HEK293 (cell line): ENCODE measurements at regions not wholly inside any gene's neighbourhood (a gene's known extent, or its start where the extent isn't known, plus 50 kb on each side); places are given as distances from the start of the nearest gene placed in this dataset.

Experiments used
- CTCF ChIA-PET: fragments of 350-600 bp; formaldehyde crosslinking; extraction: SDS; loops from one replicate; lab custom pipeline; 2021; ENCODE audit warnings: antibody characterized with exemption; lab: Yijun Ruan, JAX
- POLR2A ChIA-PET: fragments of 300-600 bp; formaldehyde crosslinking; extraction: SDS; loops from one replicate; lab custom pipeline; 2020; ENCODE audit warnings: antibody characterized with exemption, inconsistent platforms; lab: Yijun Ruan, JAX
- H3K27ac ChIP-seq: fragments of 200-500 bp; sonication (Bioruptor generic); 2 replicates; pipeline ENCODE4 v1.5.1; 2014; ENCODE audit warnings: low read depth, low read length, control low read depth, inconsistent platforms; ENCODE audit errors: extremely low read depth
- H3K36me3 ChIP-seq, 2 experiments: fragments of 200-500 bp in 1 of 2; sonication (Bioruptor generic) in 1 of 2; 1 replicate in 1 of 2; 2 replicates in 1 of 2; pipeline ENCODE4 v1.5.1; 2014 to 2017; ENCODE audit warnings: inconsistent platforms in 2 of 2, low read length in 2 of 2; ENCODE audit not compliant: control insufficient read depth in 2 of 2, insufficient read depth in 1 of 2
- H3K4me1 ChIP-seq: fragments of 200-500 bp; sonication (Bioruptor generic); 2 replicates; pipeline ENCODE4 v1.5.1; 2014; ENCODE audit warnings: mild to moderate bottlenecking, low read length, inconsistent platforms; ENCODE audit not compliant: control insufficient read depth, insufficient read depth
- H3K4me3 ChIP-seq: 2 replicates; pipeline ENCODE4 v1.5.1; 2011; ENCODE audit warnings: low read depth, mild to moderate bottlenecking, control low read depth, low read length, moderate library complexity
- H3K9me3 ChIP-seq: fragments of 200-500 bp; sonication (Bioruptor generic); 2 replicates; pipeline ENCODE4 v1.5.1; 2014; ENCODE audit warnings: low read depth, low read length, inconsistent platforms; ENCODE audit not compliant: control insufficient read depth, insufficient read depth
- GFI1B ChIP-seq: fragments of 450-650 bp; formaldehyde crosslinking; IDR thresholded peaks from 2 replicates; pipeline ENCODE4 v1.5.1; 2016; ENCODE audit warnings: missing biosample characterization, missing genetic modification characterization
- GLI2 ChIP-seq: fragments of 450-650 bp; formaldehyde crosslinking; IDR thresholded peaks from 2 replicates; pipeline ENCODE4; 2017; ENCODE audit warnings: missing biosample characterization, missing genetic modification characterization, low read depth, borderline replicate concordance
- IKZF3 ChIP-seq: fragments of 450-650 bp; IDR thresholded peaks from 2 replicates; pipeline ENCODE4 v1.5.0; 2018; ENCODE audit warnings: missing biosample characterization, mild to moderate bottlenecking, missing genetic modification characterization, moderate library complexity
- KLF7 ChIP-seq: fragments of 450-650 bp; formaldehyde crosslinking; IDR thresholded peaks from 2 replicates; pipeline ENCODE4 v1.5.1; 2016; ENCODE audit warnings: missing biosample characterization, missing genetic modification characterization, borderline replicate concordance
- KLF9 ChIP-seq: fragments of 450-650 bp; formaldehyde crosslinking; IDR thresholded peaks from 2 replicates; pipeline ENCODE4 v1.5.1; 2016; ENCODE audit warnings: missing biosample characterization, missing genetic modification characterization, low read depth
- OSR2 ChIP-seq: fragments of 450-650 bp; formaldehyde crosslinking; IDR thresholded peaks from 2 replicates; pipeline ENCODE4 v1.5.1; 2016; ENCODE audit warnings: missing biosample characterization, missing genetic modification characterization
- PATZ1 ChIP-seq: fragments of 450-650 bp; formaldehyde crosslinking; IDR thresholded peaks from 2 replicates; pipeline ENCODE4 v1.5.1; 2016; ENCODE audit warnings: missing biosample characterization, missing genetic modification characterization
- PBX3 ChIP-seq: sonication (generic); formaldehyde crosslinking; IDR thresholded peaks from 2 replicates; pipeline ENCODE4 v1.8.1; 2022; ENCODE audit warnings: mild to moderate bottlenecking, moderate library complexity, missing genetic modification reagents
- REPIN1 ChIP-seq: fragments of 450-650 bp; formaldehyde crosslinking; IDR thresholded peaks from 2 replicates; pipeline ENCODE4 v1.5.1; 2017; ENCODE audit warnings: missing biosample characterization, missing genetic modification characterization, low read depth
- ZBTB1 ChIP-seq: fragments of 450-650 bp; formaldehyde crosslinking; IDR thresholded peaks from 2 replicates; pipeline ENCODE4 v1.5.1; 2016; ENCODE audit warnings: missing biosample characterization, missing genetic modification characterization
- ZBTB48 ChIP-seq: fragments of 450-650 bp; formaldehyde crosslinking; IDR thresholded peaks from 2 replicates; pipeline ENCODE4 v1.5.1; 2016; ENCODE audit warnings: missing biosample characterization, missing genetic modification characterization
- ZFP3 ChIP-seq: fragments of 450-650 bp; formaldehyde crosslinking; IDR thresholded peaks from 2 replicates; pipeline ENCODE4 v1.5.1; 2016; ENCODE audit warnings: low read depth, missing biosample characterization, missing genetic modification characterization
- ZFP41 ChIP-seq: fragments of 450-650 bp; formaldehyde crosslinking; IDR thresholded peaks from 2 replicates; pipeline ENCODE4 v1.5.1; 2016; ENCODE audit warnings: missing biosample characterization, missing genetic modification characterization, borderline replicate concordance
- ZNF112 ChIP-seq: fragments of 450-650 bp; formaldehyde crosslinking; IDR thresholded peaks from 2 replicates; pipeline ENCODE4 v1.5.0; 2017; ENCODE audit warnings: missing biosample characterization, missing genetic modification characterization
- ZNF146 ChIP-seq: fragments of 450-650 bp; formaldehyde crosslinking; IDR thresholded peaks from 2 replicates; pipeline ENCODE4 v1.5.1; 2016; ENCODE audit warnings: missing biosample characterization, missing genetic modification characterization
- ZNF16 ChIP-seq: fragments of 450-650 bp; formaldehyde crosslinking; IDR thresholded peaks from 2 replicates; pipeline ENCODE4 v1.5.1; 2016; ENCODE audit warnings: low read depth, missing biosample characterization, missing genetic modification characterization
- ZNF18 ChIP-seq: fragments of 450-650 bp; formaldehyde crosslinking; IDR thresholded peaks from 2 replicates; pipeline ENCODE4 v1.5.1; 2016; ENCODE audit warnings: missing biosample characterization, missing genetic modification characterization
- ZNF473 ChIP-seq: fragments of 450-650 bp; formaldehyde crosslinking; IDR thresholded peaks from 2 replicates; pipeline ENCODE4 v1.5.1; 2017; ENCODE audit warnings: missing biosample characterization, missing genetic modification characterization
- ZNF596 ChIP-seq: fragments of 450-650 bp; IDR thresholded peaks from 2 replicates; pipeline ENCODE4 v1.5.0; 2018; ENCODE audit warnings: missing biosample characterization, mild to moderate bottlenecking, missing genetic modification characterization, moderate library complexity
- ZNF623 ChIP-seq: fragments of 450-650 bp; formaldehyde crosslinking; IDR thresholded peaks from 2 replicates; pipeline ENCODE4 v1.5.1; 2016; ENCODE audit warnings: missing biosample characterization, missing genetic modification characterization
- ZNF629 ChIP-seq: fragments of 450-650 bp; formaldehyde crosslinking; IDR thresholded peaks from 2 replicates; pipeline ENCODE4 v1.5.1; 2017; ENCODE audit warnings: missing biosample characterization, missing genetic modification characterization
- ZNF639 ChIP-seq: fragments of 450-650 bp; formaldehyde crosslinking; IDR thresholded peaks from 2 replicates; pipeline ENCODE4 v1.5.1; 2016; ENCODE audit warnings: missing biosample characterization, missing genetic modification characterization
- ZNF664 ChIP-seq: fragments of 450-650 bp; formaldehyde crosslinking; IDR thresholded peaks from 2 replicates; pipeline ENCODE4 v1.5.1; 2016; ENCODE audit warnings: missing biosample characterization, missing genetic modification characterization
- ZNF677 ChIP-seq: fragments of 450-650 bp; IDR thresholded peaks from 2 replicates; pipeline ENCODE4 v1.5.0; 2018; ENCODE audit warnings: missing biosample characterization, mild to moderate bottlenecking, missing genetic modification characterization, moderate library complexity
- ZNF707 ChIP-seq: fragments of 450-650 bp; formaldehyde crosslinking; IDR thresholded peaks from 2 replicates; pipeline ENCODE4 v1.5.1; 2016; ENCODE audit warnings: missing biosample characterization, missing genetic modification characterization
- ZNF768 ChIP-seq: fragments of 450-650 bp; formaldehyde crosslinking; IDR thresholded peaks from 2 replicates; pipeline ENCODE4 v1.5.1; 2018; ENCODE audit warnings: missing biosample characterization, mild to moderate bottlenecking, missing genetic modification characterization
- ZNF791 ChIP-seq: fragments of 450-650 bp; formaldehyde crosslinking; IDR thresholded peaks from 2 replicates; pipeline ENCODE4 v1.5.1; 2016; ENCODE audit warnings: missing biosample characterization, missing genetic modification characterization
- ZNF792 ChIP-seq: fragments of 450-650 bp; formaldehyde crosslinking; IDR thresholded peaks from 2 replicates; pipeline ENCODE4 v1.5.1; 2016; ENCODE audit warnings: missing biosample characterization, missing genetic modification characterization
- ZSCAN30 ChIP-seq: fragments of 450-650 bp; IDR thresholded peaks from 2 replicates; pipeline ENCODE4 v1.5.1; 2018; ENCODE audit warnings: missing biosample characterization, mild to moderate bottlenecking, missing genetic modification characterization, moderate library complexity
- ZXDB ChIP-seq: fragments of 450-650 bp; formaldehyde crosslinking; IDR thresholded peaks from 2 replicates; pipeline ENCODE4 v1.5.1; 2016; ENCODE audit warnings: missing biosample characterization, missing genetic modification characterization

GRCh38 chr5:99445805-99446204 lies 517.0 kb upstream of the CHD1 start (continued):
- no peak for TF ChIP-seq ZNF791 (tag by site-specific recombination)
- no peak for TF ChIP-seq ZNF112 (tag by site-specific recombination)
- no peak for TF ChIP-seq GLI2 (tag by site-specific recombination)
- TF ChIP-seq ZNF677 (tag by site-specific recombination): no peak

GRCh38 chr5:99441235-99441634 lies 512.4 kb upstream of the CHD1 start:
- Histone ChIP-seq H3K27ac (no peak overlapping the region), H3K9me3 (no peaks in the 10 kb centered on the region), H3K4me3 (no peak overlapping the region), H3K4me1 (0 out of 2 replicates have a peak, but pooled peaks cover 2% of the 10 kb centered on the region), H3K36me3 (no peaks in the 10 kb centered on the region)
- CTCF ChIA-PET: no interaction called here
- TF ChIP-seq REPIN1 (tag by site-specific recombination): no peak
- no peak for TF ChIP-seq ZBTB1
- no peak for TF ChIP-seq IKZF3 (tag by site-specific recombination)
- TF ChIP-seq KLF7 (tag by site-specific recombination): no peak
- no peak for TF ChIP-seq GFI1B (tag by site-specific recombination)
- no peak for TF ChIP-seq KLF9 (tag by site-specific recombination)
- TF ChIP-seq PBX3: no peak
- no peak for TF ChIP-seq ZSCAN30 (tag by site-specific recombination)
- TF ChIP-seq ZNF112 (tag by site-specific recombination): no peak
- TF ChIP-seq ZNF473: no peak
- TF ChIP-seq ZNF16: no peak
- no peak for TF ChIP-seq ZXDB (tag by site-specific recombination)
- TF ChIP-seq ZBTB48 (tag by site-specific recombination): no peak
- TF ChIP-seq ZNF792: no peak
- TF ChIP-seq ZNF768: no peak
- no peak for TF ChIP-seq ZNF146 (tag by site-specific recombination)
- no peak for TF ChIP-seq ZNF18 (tag by site-specific recombination)
- no peak for TF ChIP-seq ZNF629 (tag by site-specific recombination)
- no peak for TF ChIP-seq ZFP41
- POLR2A ChIA-PET: no interaction called here

GRCh38 chr5:99438619-99439018 lies 509.8 kb upstream of the CHD1 start:
- no peak overlapping the region for H3K4me3 ChIP-seq
- no peaks in the 10 kb centered on the region for H3K36me3 ChIP-seq
- H3K9me3 ChIP-seq: no peaks in the 10 kb centered on the region
- no peak overlapping the region for H3K27ac ChIP-seq
- POLR2A ChIA-PET: no interaction called here
- CTCF ChIA-PET: no interaction called here
- TF ChIP-seq ZNF596: no peak
- TF ChIP-seq ZNF707 (tag by site-specific recombination): no peak
- TF ChIP-seq OSR2 (tag by site-specific recombination): no peak
- no peak for TF ChIP-seq ZNF623 (tag by site-specific recombination)
- TF ChIP-seq PATZ1 (tag by site-specific recombination): no peak
- TF ChIP-seq ZFP3 (tag by site-specific recombination): no peak
- TF ChIP-seq ZNF639 (tag by site-specific recombination): no peak
- TF ChIP-seq ZNF664 (tag by site-specific recombination): no peak
- TF ChIP-seq ZNF792: no peak
- no peaks in the 10 kb centered on the region for H3K4me1 ChIP-seq
